OCI-LY7 (cell line): ENCODE measurements at regions not wholly inside any gene's neighbourhood (a gene's known extent, or its start where the extent isn't known, plus 50 kb on each side); places are given as distances from the start of the nearest gene placed in this dataset.

ENCODE experiments used
- CTCF ChIP-seq: fragments of 200-600 bp; sonication (generic); conservative IDR thresholded peaks from 2 replicates; pipeline ENCODE4 v1.5.1; 2014; ENCODE audit warnings: mild to moderate bottlenecking, antibody characterized with exemption, low read length, moderate library complexity, mixed read lengths
- EZH2phosphoT487 ChIP-seq: fragments of 200-600 bp; sonication (generic); IDR thresholded peaks from 2 replicates; pipeline ENCODE4 v1.6.1; 2018; ENCODE audit warnings: low read depth, borderline replicate concordance, mild to moderate bottlenecking, mixed run types, antibody characterized with exemption, low read length, moderate library complexity, mixed read lengths

- no peak for TF ChIP-seq CTCF
- no peak for TF ChIP-seq EZH2phosphoT487
Measured at GRCh38 chr6:132907231-132907630, 92.9 kb downstream of the RPS12 start.
